Mammary epithelial cell (primary cell): ENCODE measurements at regions not wholly inside any gene's neighbourhood (a gene's known extent, or its start where the extent isn't known, plus 50 kb on each side); places are given as distances from the start of the nearest gene placed in this dataset.

Source experiments
- EZH2 ChIP-seq: IDR thresholded peaks from 2 replicates; pipeline ENCODE4 v1.6.1; 2012; ENCODE audit warnings: low read length, inconsistent platforms, borderline replicate concordance
- TF ChIP-seq, protein P1 (sequence below), 2 donors: IDR thresholded peaks in 1 of 2; conservative IDR thresholded peaks in 1 of 2; 2 replicates each; pipeline ENCODE4 v1.5.1; 2011 to 2012; ENCODE audit warnings: inconsistent platforms in 2 of 2, low read length in 2 of 2, mild to moderate bottlenecking in 2 of 2, control low read depth in 1 of 2, low read depth in 1 of 2; ENCODE audit not compliant: insufficient read depth in 1 of 2; ENCODE audit errors: extremely low read depth in 1 of 2

GRCh38 chr17:13104576-13104975, 86.7 kb upstream of the ELAC2 start:
- TF ChIP-seq, protein P1, sequence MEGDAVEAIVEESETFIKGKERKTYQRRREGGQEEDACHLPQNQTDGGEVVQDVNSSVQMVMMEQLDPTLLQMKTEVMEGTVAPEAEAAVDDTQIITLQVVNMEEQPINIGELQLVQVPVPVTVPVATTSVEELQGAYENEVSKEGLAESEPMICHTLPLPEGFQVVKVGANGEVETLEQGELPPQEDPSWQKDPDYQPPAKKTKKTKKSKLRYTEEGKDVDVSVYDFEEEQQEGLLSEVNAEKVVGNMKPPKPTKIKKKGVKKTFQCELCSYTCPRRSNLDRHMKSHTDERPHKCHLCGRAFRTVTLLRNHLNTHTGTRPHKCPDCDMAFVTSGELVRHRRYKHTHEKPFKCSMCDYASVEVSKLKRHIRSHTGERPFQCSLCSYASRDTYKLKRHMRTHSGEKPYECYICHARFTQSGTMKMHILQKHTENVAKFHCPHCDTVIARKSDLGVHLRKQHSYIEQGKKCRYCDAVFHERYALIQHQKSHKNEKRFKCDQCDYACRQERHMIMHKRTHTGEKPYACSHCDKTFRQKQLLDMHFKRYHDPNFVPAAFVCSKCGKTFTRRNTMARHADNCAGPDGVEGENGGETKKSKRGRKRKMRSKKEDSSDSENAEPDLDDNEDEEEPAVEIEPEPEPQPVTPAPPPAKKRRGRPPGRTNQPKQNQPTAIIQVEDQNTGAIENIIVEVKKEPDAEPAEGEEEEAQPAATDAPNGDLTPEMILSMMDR (conservative IDR thresholded peaks at IDR 0.05 in 1 of 2, IDR thresholded peaks at IDR 0.05 in 1 of 2; ENCODE audit: extremely low read depth in 1 of 2, insufficient read depth in 1 of 2, low read depth in 1 of 2, low read length in 2 of 2), result no peak
- no peak for TF ChIP-seq EZH2
